IMR-90 (cell line): ENCODE measurements at regions not wholly inside any gene's neighbourhood (a gene's known extent, or its start where the extent isn't known, plus 50 kb on each side); places are given as distances from the start of the nearest gene placed in this dataset.

ENCODE experiments used
- ATAC-seq: fragments of 200-7000 bp; cut with Tn5 transposase; 2 replicates; pipeline ENCODE4 v1.9.1; 2020; ENCODE audit warnings: low read depth, mild to moderate bottlenecking, moderate library complexity
- BruUV-seq: library from RNA; stranded (reverse); fragments of 400-500 nt; replicated peaks from 2 replicates; lab custom pipeline; 2021; lab: Mats Ljungman, UMichigan
- CTCF ChIA-PET: fragments of 300-600 bp; formaldehyde crosslinking; extraction: SDS; loops from one replicate; lab custom pipeline; 2021; ENCODE audit warnings: antibody characterized with exemption; lab: Yijun Ruan, JAX
- POLR2A ChIA-PET: fragments of 300-600 bp; sonication (Branson Sonifier 250); formaldehyde crosslinking; loops from one replicate; lab custom pipeline; 2022; ENCODE audit warnings: antibody characterized with exemption; ENCODE audit not compliant: unreplicated experiment; lab: Charles Lee
- DNase-seq: peaks from one replicate; pipeline ENCODE4 v3.0.0; 2013
- H2AFZ ChIP-seq: replicated peaks from 2 replicates; pipeline ENCODE3; 2013; ENCODE audit warnings: low read length, mild to moderate bottlenecking; ENCODE audit not compliant: poor library complexity
- H2AK5ac ChIP-seq: 2 replicates; pipeline ENCODE4 v1.6.1; 2013; ENCODE audit warnings: low read depth, low read length, inconsistent platforms
- H2AK9ac ChIP-seq: replicated peaks from 2 replicates; pipeline ENCODE3; 2013; ENCODE audit warnings: mild to moderate bottlenecking, low read depth, low read length, moderate library complexity; ENCODE audit not compliant: poor library complexity
- H2BK120ac ChIP-seq: 2 replicates; pipeline ENCODE4 v1.6.1; 2013; ENCODE audit warnings: low read depth, low read length, inconsistent platforms
- H2BK15ac ChIP-seq: 3 replicates; pipeline ENCODE4 v1.6.1; 2013; ENCODE audit warnings: low read depth, low read length, inconsistent platforms
- H2BK20ac ChIP-seq: 2 replicates; pipeline ENCODE4 v1.6.1; 2013; ENCODE audit warnings: low read depth, mild to moderate bottlenecking, inconsistent platforms, low read length, moderate library complexity
- H2BK5ac ChIP-seq: 2 replicates; pipeline ENCODE4 v1.6.1; 2013; ENCODE audit warnings: mild to moderate bottlenecking, low read depth, low read length, inconsistent platforms; ENCODE audit not compliant: poor library complexity, severe bottlenecking
- H3K14ac ChIP-seq: replicated peaks from 2 replicates; pipeline ENCODE4 v1.6.1; 2013; ENCODE audit warnings: low read depth, low read length, inconsistent platforms
- H3K18ac ChIP-seq: 2 replicates; pipeline ENCODE4 v1.6.1; 2013; ENCODE audit warnings: low read depth, low read length, control low read depth
- H3K23ac ChIP-seq: 2 replicates; pipeline ENCODE4 v1.6.1; 2013; ENCODE audit warnings: low read depth, low read length, inconsistent platforms
- H3K27ac ChIP-seq: 2 replicates; pipeline ENCODE4 v1.5.1; 2013; ENCODE audit warnings: mild to moderate bottlenecking, control low read depth, low read length; ENCODE audit not compliant: insufficient read depth
- H3K27me3 ChIP-seq: 2 replicates; pipeline ENCODE4 v1.6.1; 2013; ENCODE audit warnings: low read length; ENCODE audit not compliant: control insufficient read depth, insufficient read depth
- H3K36me3 ChIP-seq: 2 replicates; pipeline ENCODE4 v1.6.1; 2013; ENCODE audit warnings: low read length, mixed read lengths; ENCODE audit not compliant: control insufficient read depth, insufficient read depth
- H3K4ac ChIP-seq: 2 replicates; pipeline ENCODE4 v1.6.1; 2013; ENCODE audit warnings: low read depth, low read length, inconsistent platforms
- H3K4me1 ChIP-seq: 2 replicates; pipeline ENCODE4 v1.6.1; 2013; ENCODE audit warnings: low read length, mixed read lengths; ENCODE audit not compliant: control insufficient read depth, insufficient read depth
- H3K4me2 ChIP-seq: 2 replicates; pipeline ENCODE4 v1.6.1; 2013; ENCODE audit warnings: low read depth, mild to moderate bottlenecking, control low read depth, low read length, moderate library complexity
- H3K4me3 ChIP-seq: 2 replicates; pipeline ENCODE4 v1.5.1; 2013; ENCODE audit warnings: low read depth, mild to moderate bottlenecking, control low read depth, low read length, moderate library complexity; ENCODE audit not compliant: insufficient read depth
- H3K56ac ChIP-seq: 2 replicates; pipeline ENCODE4 v1.6.1; 2013; ENCODE audit warnings: low read length, inconsistent platforms; ENCODE audit not compliant: insufficient read depth; ENCODE audit errors: extremely low read depth
- H3K79me1 ChIP-seq, 2 experiments: 2 replicates each; pipeline ENCODE4 v1.6.1; 2013; ENCODE audit warnings: low read length in 2 of 2, inconsistent platforms in 1 of 2, low read depth in 1 of 2
- H3K9ac ChIP-seq: 2 replicates; pipeline ENCODE4 v1.6.1; 2013; ENCODE audit warnings: low read depth, low read length, control low read depth
- H3K9me1 ChIP-seq: 2 replicates; pipeline ENCODE4 v1.6.1; 2013; ENCODE audit warnings: low read length, inconsistent platforms; ENCODE audit not compliant: insufficient read depth
- H3K9me3 ChIP-seq: 2 replicates; pipeline ENCODE4 v1.6.1; 2013; ENCODE audit warnings: low read length; ENCODE audit not compliant: control insufficient read depth, insufficient read depth
- H4K20me1 ChIP-seq: 2 replicates; pipeline ENCODE4 v1.6.1; 2013; ENCODE audit warnings: low read length, inconsistent platforms; ENCODE audit not compliant: insufficient read depth
- H4K5ac ChIP-seq: 2 replicates; pipeline ENCODE4 v1.6.1; 2013; ENCODE audit warnings: mild to moderate bottlenecking, low read depth, low read length, control low read depth
- H4K8ac ChIP-seq, 2 experiments: 2 replicates each; pipeline ENCODE4 v1.6.1; 2013; ENCODE audit warnings: low read depth in 2 of 2, low read length in 2 of 2, control low read depth in 1 of 2, inconsistent platforms in 1 of 2
- H4K91ac ChIP-seq: 2 replicates; pipeline ENCODE4 v1.6.1; 2013; ENCODE audit warnings: low read depth, low read length, inconsistent platforms; ENCODE audit not compliant: insufficient read depth
- BHLHE40 ChIP-seq: fragments of 150-350 bp; IDR thresholded peaks from 2 replicates; pipeline ENCODE4 v1.6.1; 2016; ENCODE audit warnings: mild to moderate bottlenecking, low read depth, low read length
- CEBPB ChIP-seq: IDR thresholded peaks from 2 replicates; pipeline ENCODE4 v1.6.1; 2012; ENCODE audit warnings: low read depth, low read length, improper control_type of control experiment
- CHD1 ChIP-seq: IDR thresholded peaks from 2 replicates; pipeline ENCODE4 v1.6.1; 2012; ENCODE audit warnings: low read depth, low read length, improper control_type of control experiment
- CTCF ChIP-seq: conservative IDR thresholded peaks from 2 replicates; pipeline ENCODE4 v1.5.1; 2012; ENCODE audit warnings: mild to moderate bottlenecking, low read depth, low read length, improper control_type of control experiment
- ELK1 ChIP-seq: fragments of 150-350 bp; IDR thresholded peaks from 2 replicates; pipeline ENCODE4 v1.6.1; 2016; ENCODE audit warnings: low read depth, mild to moderate bottlenecking, low read length, moderate library complexity, borderline replicate concordance
- FOS ChIP-seq: fragments of 150-350 bp; IDR thresholded peaks from 2 replicates; pipeline ENCODE4 v1.6.1; 2016; ENCODE audit warnings: low read depth, low read length
- MAFK ChIP-seq: IDR thresholded peaks from 2 replicates; pipeline ENCODE4 v1.6.1; 2012; ENCODE audit warnings: low read depth, low read length, improper control_type of control experiment
- MAZ ChIP-seq: IDR thresholded peaks from 2 replicates; pipeline ENCODE4 v1.6.1; 2012; ENCODE audit warnings: low read depth, mild to moderate bottlenecking, low read length, improper control_type of control experiment, moderate library complexity, borderline replicate concordance
- MXI1 ChIP-seq: IDR thresholded peaks from 2 replicates; pipeline ENCODE4 v1.6.1; 2012; ENCODE audit warnings: low read depth, mild to moderate bottlenecking, low read length, moderate library complexity, borderline replicate concordance
- NFE2L2 ChIP-seq: fragments of 150-350 bp; IDR thresholded peaks from 2 replicates; pipeline ENCODE4 v1.6.1; 2016; ENCODE audit warnings: low read depth, mild to moderate bottlenecking, low read length
- POLR2A ChIP-seq: IDR thresholded peaks from 2 replicates; pipeline ENCODE4 v1.6.1; 2012; ENCODE audit warnings: mild to moderate bottlenecking, low read depth, low read length
- RAD21 ChIP-seq: IDR thresholded peaks from 2 replicates; pipeline ENCODE4 v1.6.1; 2012; ENCODE audit warnings: low read length, improper control_type of control experiment
- RCOR1 ChIP-seq: IDR thresholded peaks from 2 replicates; pipeline ENCODE4 v1.6.1; 2012; ENCODE audit warnings: mild to moderate bottlenecking, low read length, improper control_type of control experiment; ENCODE audit not compliant: insufficient replicate concordance
- RFX5 ChIP-seq: IDR thresholded peaks from 2 replicates; pipeline ENCODE4 v1.8.0; 2012; ENCODE audit warnings: low read depth, mild to moderate bottlenecking, low read length, moderate library complexity
- SMC3 ChIP-seq: fragments of 150-350 bp; IDR thresholded peaks from 2 replicates; pipeline ENCODE4 v1.6.1; 2016; ENCODE audit warnings: low read depth, mild to moderate bottlenecking, antibody characterized with exemption, low read length, moderate library complexity
- USF2 ChIP-seq: fragments of 150-350 bp; IDR thresholded peaks from 2 replicates; pipeline ENCODE4 v1.6.1; 2017; ENCODE audit warnings: mild to moderate bottlenecking, antibody characterized with exemption, low read length, low read depth
- WGBS, 2 experiments: methylation state at CpG; one replicate each; pipeline versions ENCODE4 v1.1.5 to v1.1.7; 2013; ENCODE audit warnings: missing lambda C conversion rate in 2 of 2; ENCODE audit not compliant: insufficient read length in 1 of 2; ENCODE audit errors: extremely low coverage in 2 of 2; 5-methylcytosine and 5-hydroxymethylcytosine counted together
- dilution Hi-C: fragments of 300-500 bp; cut with HindIII; formaldehyde crosslinking; loops from one replicate; pipeline ENCODE4 v1.14.3; 2018; ENCODE audit warnings: low sequenced_read_pairs; ENCODE audit not compliant: unreplicated experiment
- in situ Hi-C: fragments of 300-500 bp; cut with MboI; formaldehyde crosslinking; loops from 3 replicates; pipeline ENCODE4 v1.14.3; 2019; ENCODE audit warnings: low sequenced_read_pairs, inconsistent platforms, mixed read lengths
- intact Hi-C: fragments of 100-400 bp; cut with micrococcal nuclease; formaldehyde crosslinking; loops from 2 replicates; pipeline ENCODE4 v1.10.0; 2022

GRCh38 chr1:60716472-60716871 is 365.9 kb upstream of the NFIA start:
- Histone ChIP-seq H4K20me1 (no peaks in the 10 kb centered on the region), H3K79me1 (no peaks in the 10 kb centered on the region), H4K91ac (no peak overlapping the region), H2AK9ac (no peak overlapping the region), H3K9me1 (no peaks in the 10 kb centered on the region), H2BK120ac (no peak overlapping the region), H4K5ac (no peak overlapping the region), H2AFZ (no peak overlapping the region), H2AK5ac (no peak overlapping the region), H3K4ac (no peak overlapping the region), H3K14ac (no peak overlapping the region), H3K36me3 (no peaks in the 10 kb centered on the region), H2BK20ac (no peak overlapping the region), H3K27ac (no peak overlapping the region), H3K9me3 (no peaks in the 10 kb centered on the region; the same call in 1 of the 2 replicates), H3K27me3 (no peaks in the 10 kb centered on the region), H3K23ac (no peak overlapping the region), H3K4me2 (no peak overlapping the region), H2BK15ac (no peak overlapping the region), H4K8ac (no peak overlapping the region), H3K56ac (no peak overlapping the region), H2BK5ac (no peak overlapping the region), H3K4me1 (no peaks in the 10 kb centered on the region), H3K18ac (no peak overlapping the region), H3K4me3 (no peak overlapping the region), H3K9ac (no peak overlapping the region)
- dilution Hi-C loops (no loop called here), intact Hi-C loops (no loop called here), in situ Hi-C loops (no loop called here)
- ATAC-seq (no peak), DNase-seq (no peak)
- BruUV-seq: no TSS peak
- ChIA-PET CTCF (no interaction called here), POLR2A (no interaction called here)
- TF ChIP-seq POLR2A (no peak), SMC3 (no peak), MAFK (no peak), RFX5 (no peak), USF2 (no peak), CEBPB (no peak), MXI1 (no peak), CTCF (no peak), MAZ (no peak), BHLHE40 (no peak), NFE2L2 (no peak), CHD1 (no peak), RAD21 (no peak), FOS (no peak), ELK1 (no peak), RCOR1 (no peak)
- no CpG with 5 or more reads among the region's 3 CpGs for WGBS, 2 experiments
